ENCODE measurements at regions not wholly inside any gene's neighbourhood (a gene's known extent, or its start where the extent isn't known, plus 50 kb on each side); places are given as distances from the start of the nearest gene placed in this dataset.

GRCh38 chr18:51541230-51541629 lies 343.7 kb upstream of the MEX3C start:
- TF ChIP-seq CTCF (IDR thresholded peaks at IDR 0.05; ENCODE audit: low read depth, low read length, poor library complexity, severe bottlenecking) (no peak), EZH2phosphoT487 (IDR thresholded peaks at IDR 0.05; ENCODE audit: borderline replicate concordance, low read length) (no peak)

All from DOHH2 (cell line).